Activated CD8-positive, alpha-beta T cell treated with anti-CD3 and anti-CD28 coated beads, Interleukin-2, amount 10 ng/mL, durations not matched to agents 7 days and 5 days (primary cell): ENCODE measurements at regions not wholly inside any gene's neighbourhood (a gene's known extent, or its start where the extent isn't known, plus 50 kb on each side); places are given as distances from the start of the nearest gene placed in this dataset.

Source experiments
- ATAC-seq: fragments of 150-1000 bp; cut with Tn5 transposase; one replicate; pipeline ENCODE4 v1.10.0; 2021; ENCODE audit warnings: moderate library complexity
- CTCF ChIA-PET: fragments of 350-600 bp; sonication (Branson Sonifier 250); formaldehyde crosslinking; loops from one replicate; lab custom pipeline; 2021; ENCODE audit warnings: antibody characterized with exemption; lab: Charles Lee
- POLR2A ChIA-PET: fragments of 350-600 bp; sonication (Branson Sonifier 250); formaldehyde crosslinking; loops from one replicate; lab custom pipeline; 2021; ENCODE audit warnings: antibody characterized with exemption; lab: Charles Lee
- DNase-seq: peaks from one replicate; pipeline ENCODE4 v3.0.0-alpha.2; 2020
- H3K27ac Mint-ChIP-seq: one replicate; pipeline ENCODE4 v1.8.0; 2021; ENCODE audit warnings: mild to moderate bottlenecking, mixed read lengths
- H3K27me3 Mint-ChIP-seq: one replicate; pipeline ENCODE4 v1.8.0; 2021; ENCODE audit warnings: low read depth, mixed read lengths
- H3K36me3 Mint-ChIP-seq: one replicate; pipeline ENCODE4 v1.8.0; 2021; ENCODE audit warnings: low read depth, mixed read lengths
- H3K4me1 Mint-ChIP-seq: one replicate; pipeline ENCODE4 v1.8.0; 2021; ENCODE audit warnings: low read depth, mixed read lengths
- H3K4me3 Mint-ChIP-seq: one replicate; pipeline ENCODE4 v1.8.0; 2021; ENCODE audit warnings: mild to moderate bottlenecking, mixed read lengths
- H3K9me3 Mint-ChIP-seq: one replicate; pipeline ENCODE4 v1.8.0; 2022; ENCODE audit warnings: mixed read lengths; ENCODE audit not compliant: insufficient read depth

- Mint-ChIP-seq H3K36me3 (peaks cover 2% of the 10 kb centered on the region), H3K27me3 (peaks cover 2% of the 10 kb centered on the region), H3K4me1 (no peaks in the 10 kb centered on the region), H3K9me3 (no peaks in the 10 kb centered on the region), H3K27ac (no peak overlapping the region), H3K4me3 (no peak overlapping the region)
- ATAC-seq (no peak), DNase-seq (no peak)
- ChIA-PET POLR2A (no interaction called here), CTCF (no interaction called here)
Observed at GRCh38 chr3:23062582-23062981, 140.5 kb upstream of the UBE2E2 start.

- Mint-ChIP-seq H3K9me3 (no peaks in the 10 kb centered on the region), H3K4me3 (no peak overlapping the region), H3K27me3 (peaks cover 2% of the 10 kb centered on the region), H3K27ac (no peak overlapping the region), H3K4me1 (no peaks in the 10 kb centered on the region), H3K36me3 (peaks cover 2% of the 10 kb centered on the region)
- CTCF ChIA-PET: no interaction called here
- DNase-seq: no peak
- POLR2A ChIA-PET: no interaction called here
- ATAC-seq: no peak
Observed at GRCh38 chr3:23062982-23063381, 140.1 kb upstream of the UBE2E2 start.

- ChIA-PET POLR2A (no interaction called here), CTCF (no interaction called here)
- H3K4me1 Mint-ChIP-seq: no peaks in the 10 kb centered on the region
- ATAC-seq (no peak), DNase-seq (no peak)
- H3K9me3 Mint-ChIP-seq: no peaks in the 10 kb centered on the region
- no peak overlapping the region for H3K4me3 Mint-ChIP-seq
- no peaks in the 10 kb centered on the region for H3K36me3 Mint-ChIP-seq
- H3K27me3 Mint-ChIP-seq: no peaks in the 10 kb centered on the region
- H3K27ac Mint-ChIP-seq: no peak overlapping the region
Observed at GRCh38 chr3:23067116-23067515, 136.0 kb upstream of the UBE2E2 start.

GRCh38 chr3:23068016-23068728, 135.0 kb upstream of the UBE2E2 start:
- no peak overlapping the region for H3K27ac Mint-ChIP-seq
- ChIA-PET POLR2A (no interaction called here), CTCF (no interaction called here)
- DNase-seq (no peak), ATAC-seq (no peak)
- H3K9me3 Mint-ChIP-seq: no peaks in the 10 kb centered on the region
- H3K4me3 Mint-ChIP-seq: no peak overlapping the region
- no peaks in the 10 kb centered on the region for H3K4me1 Mint-ChIP-seq
- no peaks in the 10 kb centered on the region for H3K27me3 Mint-ChIP-seq
- H3K36me3 Mint-ChIP-seq: no peaks in the 10 kb centered on the region

GRCh38 chr3:23071296-23071695, 131.8 kb upstream of the UBE2E2 start:
- H3K36me3 Mint-ChIP-seq: no peaks in the 10 kb centered on the region
- no peak overlapping the region for H3K27ac Mint-ChIP-seq
- H3K27me3 Mint-ChIP-seq: no peaks in the 10 kb centered on the region
- no peaks in the 10 kb centered on the region for H3K9me3 Mint-ChIP-seq
- ChIA-PET POLR2A (no interaction called here), CTCF (no interaction called here)
- no peak overlapping the region for H3K4me3 Mint-ChIP-seq
- DNase-seq: no peak
- no peaks in the 10 kb centered on the region for H3K4me1 Mint-ChIP-seq
- ATAC-seq: no peak

GRCh38 chr3:23071758-23072157, 131.4 kb upstream of the UBE2E2 start:
- H3K27me3 Mint-ChIP-seq: no peaks in the 10 kb centered on the region
- ChIA-PET CTCF (no interaction called here), POLR2A (no interaction called here)
- H3K4me1 Mint-ChIP-seq: no peaks in the 10 kb centered on the region
- H3K4me3 Mint-ChIP-seq: no peak overlapping the region
- H3K27ac Mint-ChIP-seq: no peak overlapping the region
- no peak for ATAC-seq
- no peaks in the 10 kb centered on the region for H3K36me3 Mint-ChIP-seq
- no peak for DNase-seq
- H3K9me3 Mint-ChIP-seq: no peaks in the 10 kb centered on the region

GRCh38 chr3:23072693-23073092, 130.4 kb upstream of the UBE2E2 start:
- ChIA-PET POLR2A (no interaction called here), CTCF (no interaction called here)
- Mint-ChIP-seq H3K4me1 (no peaks in the 10 kb centered on the region), H3K36me3 (no peaks in the 10 kb centered on the region), H3K27me3 (no peaks in the 10 kb centered on the region), H3K27ac (no peak overlapping the region), H3K4me3 (no peak overlapping the region), H3K9me3 (no peaks in the 10 kb centered on the region)
- DNase-seq (no peak), ATAC-seq (no peak)

GRCh38 chr3:23073724-23074305, 129.3 kb upstream of the UBE2E2 start:
- DNase-seq (no peak), ATAC-seq (no peak)
- Mint-ChIP-seq H3K4me1 (no peaks in the 10 kb centered on the region), H3K9me3 (no peaks in the 10 kb centered on the region), H3K27ac (no peak overlapping the region), H3K27me3 (no peaks in the 10 kb centered on the region), H3K36me3 (no peaks in the 10 kb centered on the region), H3K4me3 (no peak overlapping the region)
- ChIA-PET CTCF (no interaction called here), POLR2A (no interaction called here)

- CTCF ChIA-PET: no interaction called here
- no peaks in the 10 kb centered on the region for H3K4me1 Mint-ChIP-seq
- no peak overlapping the region for H3K4me3 Mint-ChIP-seq
Observed at GRCh38 chr3:23075496-23075895, 127.6 kb upstream of the UBE2E2 start.

GRCh38 chr3:23076437-23076836, 126.7 kb upstream of the UBE2E2 start:
- CTCF ChIA-PET: no interaction called here
- no peaks in the 10 kb centered on the region for H3K9me3 Mint-ChIP-seq
- H3K27ac Mint-ChIP-seq: no peak overlapping the region
- no peak overlapping the region for H3K4me3 Mint-ChIP-seq
- no peak for DNase-seq
- H3K36me3 Mint-ChIP-seq: no peaks in the 10 kb centered on the region
- no peaks in the 10 kb centered on the region for H3K27me3 Mint-ChIP-seq
- no peak for ATAC-seq
- POLR2A ChIA-PET: no interaction called here
- no peaks in the 10 kb centered on the region for H3K4me1 Mint-ChIP-seq

More at GRCh38 chr3:23075496-23075895, 127.6 kb upstream of the UBE2E2 start:
- no peak for ATAC-seq
- Mint-ChIP-seq H3K9me3 (no peaks in the 10 kb centered on the region), H3K36me3 (no peaks in the 10 kb centered on the region), H3K27ac (no peak overlapping the region), H3K27me3 (no peaks in the 10 kb centered on the region)
- DNase-seq: no peak
- POLR2A ChIA-PET: no interaction called here

- Mint-ChIP-seq H3K27ac (no peak overlapping the region), H3K36me3 (no peaks in the 10 kb centered on the region), H3K4me1 (no peaks in the 10 kb centered on the region), H3K27me3 (no peaks in the 10 kb centered on the region), H3K4me3 (no peak overlapping the region), H3K9me3 (no peaks in the 10 kb centered on the region)
- ChIA-PET CTCF (no interaction called here), POLR2A (no interaction called here)
- DNase-seq (no peak), ATAC-seq (no peak)
Observed at GRCh38 chr3:23077126-23077525, 126.0 kb upstream of the UBE2E2 start.

GRCh38 chr3:23078735-23079134, 124.4 kb upstream of the UBE2E2 start:
- H3K9me3 Mint-ChIP-seq: no peaks in the 10 kb centered on the region
- CTCF ChIA-PET: no interaction called here
- H3K4me3 Mint-ChIP-seq: no peak overlapping the region
- H3K36me3 Mint-ChIP-seq: no peaks in the 10 kb centered on the region
- POLR2A ChIA-PET: no interaction called here
- ATAC-seq: no peak
- DNase-seq: no peak
- H3K4me1 Mint-ChIP-seq: no peaks in the 10 kb centered on the region
- H3K27ac Mint-ChIP-seq: no peak overlapping the region
- H3K27me3 Mint-ChIP-seq: no peaks in the 10 kb centered on the region

- ATAC-seq: no peak
- Mint-ChIP-seq H3K36me3 (no peaks in the 10 kb centered on the region), H3K4me1 (no peaks in the 10 kb centered on the region), H3K27me3 (no peaks in the 10 kb centered on the region), H3K9me3 (no peaks in the 10 kb centered on the region), H3K27ac (no peak overlapping the region), H3K4me3 (no peak overlapping the region)
- POLR2A ChIA-PET: no interaction called here
- DNase-seq: no peak
- CTCF ChIA-PET: no interaction called here
Observed at GRCh38 chr3:23079976-23080375, 123.2 kb upstream of the UBE2E2 start.
